Left lung (tissue), 4 donors: ENCODE measurements at regions not wholly inside any gene's neighbourhood (a gene's known extent, or its start where the extent isn't known, plus 50 kb on each side); places are given as distances from the start of the nearest gene placed in this dataset.
A peak's percentile ranks its signal among the peaks of the same experiment; 100 is the strongest.

Source experiments
- ATAC-seq: fragments of 200-7000 bp; cut with Tn5 transposase; one replicate; pipeline ENCODE4 v1.9.1; 2020; ENCODE audit warnings: moderate library complexity
- DNase-seq, 4 donors: peaks; one replicate each; pipeline ENCODE4 v3.0.0-alpha.2; 2013 to 2020
- H3K27ac ChIP-seq, 2 donors: fragments of 200-600 bp; sonication (generic) in 1 of 2; one replicate each; pipeline versions ENCODE4 v1.5.0 to v1.8.0; 2020 to 2021
- H3K27me3 ChIP-seq, 2 donors: fragments of 200-600 bp; sonication (generic) in 1 of 2; one replicate each; pipeline versions ENCODE4 v1.5.0 to v1.8.0; 2020 to 2021
- H3K36me3 ChIP-seq, 2 donors: fragments of 200-600 bp; sonication (generic) in 1 of 2; one replicate each; pipeline versions ENCODE4 v1.5.0 to v1.8.0; 2020 to 2021
- H3K4me1 ChIP-seq, 2 donors: fragments of 200-600 bp; one replicate each; pipeline ENCODE4 v1.8.0; 2021
- H3K4me3 ChIP-seq, 2 donors: fragments of 200-600 bp; sonication (generic) in 1 of 2; one replicate each; pipeline versions ENCODE4 v1.5.0 to v1.8.0; 2020 to 2021; ENCODE audit warnings: mild to moderate bottlenecking in 1 of 2
- H3K9me3 ChIP-seq, 2 donors: fragments of 200-600 bp; sonication (generic) in 1 of 2; one replicate each; pipeline versions ENCODE4 v1.5.0 to v1.8.0; 2020 to 2021
- intact Hi-C, 2 donors: fragments of 100-400 bp; cut with DNase I; formaldehyde crosslinking; loops; one replicate each; pipeline versions ENCODE4 v1.11.2 to v1.14.2; 2022
- TF ChIP-seq, protein P1 (sequence below), 2 donors: fragments of 200-600 bp; sonication (generic) in 1 of 2; IDR thresholded peaks; one replicate each; pipeline versions ENCODE4 v1.5.0 to v1.8.0; 2021; ENCODE audit warnings: antibody characterized with exemption in 2 of 2
- donor health status: DM: no; HTN: yes; CAD: no.
- donor health status: DM: no; HTN: no; CAD: no.

- Histone ChIP-seq H3K4me1 (no peaks in the 10 kb centered on the region), H3K36me3 (no peaks in the 10 kb centered on the region), H3K27ac (no peak overlapping the region), H3K9me3 (no peaks in the 10 kb centered on the region), H3K27me3 (no peaks in the 10 kb centered on the region), H3K4me3 (no peak overlapping the region)
- DNase-seq = no peak
- TF ChIP-seq, protein P1, sequence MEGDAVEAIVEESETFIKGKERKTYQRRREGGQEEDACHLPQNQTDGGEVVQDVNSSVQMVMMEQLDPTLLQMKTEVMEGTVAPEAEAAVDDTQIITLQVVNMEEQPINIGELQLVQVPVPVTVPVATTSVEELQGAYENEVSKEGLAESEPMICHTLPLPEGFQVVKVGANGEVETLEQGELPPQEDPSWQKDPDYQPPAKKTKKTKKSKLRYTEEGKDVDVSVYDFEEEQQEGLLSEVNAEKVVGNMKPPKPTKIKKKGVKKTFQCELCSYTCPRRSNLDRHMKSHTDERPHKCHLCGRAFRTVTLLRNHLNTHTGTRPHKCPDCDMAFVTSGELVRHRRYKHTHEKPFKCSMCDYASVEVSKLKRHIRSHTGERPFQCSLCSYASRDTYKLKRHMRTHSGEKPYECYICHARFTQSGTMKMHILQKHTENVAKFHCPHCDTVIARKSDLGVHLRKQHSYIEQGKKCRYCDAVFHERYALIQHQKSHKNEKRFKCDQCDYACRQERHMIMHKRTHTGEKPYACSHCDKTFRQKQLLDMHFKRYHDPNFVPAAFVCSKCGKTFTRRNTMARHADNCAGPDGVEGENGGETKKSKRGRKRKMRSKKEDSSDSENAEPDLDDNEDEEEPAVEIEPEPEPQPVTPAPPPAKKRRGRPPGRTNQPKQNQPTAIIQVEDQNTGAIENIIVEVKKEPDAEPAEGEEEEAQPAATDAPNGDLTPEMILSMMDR (IDR thresholded peaks at IDR 0.05) = no peak
- intact Hi-C loops = no loop called here
- ATAC-seq = no peak
Observed at GRCh38 chr4:187714957-187715356, 280.6 kb upstream of the ZFP42 start.

DNA sequence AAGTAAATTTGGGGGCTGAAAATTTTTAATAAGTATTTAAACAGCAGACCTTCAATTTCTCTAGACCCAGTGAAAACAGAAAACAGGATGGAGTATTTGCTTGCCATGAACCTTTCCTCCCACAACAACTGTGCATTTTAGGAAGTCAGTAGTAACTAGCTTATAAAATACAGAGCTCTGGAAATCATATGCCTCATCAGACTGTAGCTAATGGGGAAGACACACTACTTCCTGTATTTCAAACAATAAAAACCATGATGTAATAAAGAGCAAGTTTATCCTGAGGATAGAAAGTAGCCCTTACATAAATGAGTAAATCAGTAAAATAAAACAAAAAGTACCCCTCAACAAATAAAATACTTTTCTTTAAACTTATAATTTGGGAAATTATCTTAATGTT, 280.1 kb upstream of the ZFP42 start:
- DNase-seq = no peak
- Histone ChIP-seq H3K9me3 (no peaks in the 10 kb centered on the region), H3K27ac (no peak overlapping the region), H3K4me3 (no peak overlapping the region), H3K4me1 (no peaks in the 10 kb centered on the region), H3K36me3 (no peaks in the 10 kb centered on the region), H3K27me3 (no peaks in the 10 kb centered on the region)
- ATAC-seq = no peak
- TF ChIP-seq, protein P1 (IDR thresholded peaks at IDR 0.05) = no peak
- intact Hi-C loops = no loop called here

DNA sequence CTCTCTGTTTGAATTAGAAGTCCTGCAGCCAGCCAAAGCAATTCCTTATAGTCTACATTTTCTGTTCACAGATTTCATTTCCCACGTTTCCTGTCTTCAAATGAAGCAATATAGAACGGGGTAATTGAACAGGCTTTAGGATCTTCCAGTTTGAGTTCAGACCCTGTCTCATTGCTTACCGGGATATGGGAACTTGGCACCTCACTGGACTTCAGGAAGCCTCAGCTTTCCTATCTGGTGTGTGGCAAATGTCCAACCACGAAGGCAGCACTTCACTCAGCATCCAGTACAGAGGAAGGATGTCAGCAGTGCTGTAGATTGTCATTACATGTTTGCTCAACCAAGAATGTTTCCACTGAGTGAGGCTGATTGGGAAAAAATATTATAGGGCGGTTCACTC, 271.1 kb upstream of the ZFP42 start:
- no peaks in the 10 kb centered on the region for H3K36me3 ChIP-seq
- DNase-seq (peak in 1 of 4 donors; percentile 10), ATAC-seq (no peak)
- H3K9me3 ChIP-seq = peaks cover 0 to 2% of the 10 kb centered on the region in 2 donors
- no peaks in the 10 kb centered on the region for H3K27me3 ChIP-seq
- H3K4me3 ChIP-seq = no peak overlapping the region
- TF ChIP-seq, protein P1 (IDR thresholded peaks at IDR 0.05) = no peak
- H3K4me1 ChIP-seq = no peaks in the 10 kb centered on the region
- no peak overlapping the region for H3K27ac ChIP-seq
- intact Hi-C loops = no loop called here

DNA sequence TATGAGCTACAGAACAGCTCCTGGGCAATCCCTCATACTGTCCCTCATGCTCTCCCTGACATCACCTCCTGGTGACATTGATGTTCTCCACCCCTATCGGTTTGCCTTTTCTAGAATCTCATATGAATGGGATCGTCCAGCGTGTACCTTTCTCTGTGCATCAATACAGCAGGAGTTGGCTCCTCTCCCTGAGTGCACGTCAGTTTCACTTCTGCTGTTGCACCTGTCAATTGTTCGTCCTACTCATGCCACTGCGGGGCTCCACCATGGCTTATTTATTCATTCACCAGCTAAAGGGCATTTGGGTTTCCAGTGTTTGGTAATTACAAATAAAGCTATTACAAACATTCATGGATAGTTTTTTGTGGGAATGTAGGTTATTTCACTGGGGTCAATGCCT, 269.1 kb upstream of the ZFP42 start:
- Histone ChIP-seq H3K4me1 (no peaks in the 10 kb centered on the region), H3K9me3 (peaks cover 0 to 18% of the 10 kb centered on the region in 2 donors), H3K27ac (no peak overlapping the region), H3K36me3 (no peaks in the 10 kb centered on the region), H3K27me3 (no peaks in the 10 kb centered on the region), H3K4me3 (no peak overlapping the region)
- intact Hi-C loops = no loop called here
- no peak for ATAC-seq
- no peak for DNase-seq
- TF ChIP-seq, protein P1 (IDR thresholded peaks at IDR 0.05) = no peak

DNA sequence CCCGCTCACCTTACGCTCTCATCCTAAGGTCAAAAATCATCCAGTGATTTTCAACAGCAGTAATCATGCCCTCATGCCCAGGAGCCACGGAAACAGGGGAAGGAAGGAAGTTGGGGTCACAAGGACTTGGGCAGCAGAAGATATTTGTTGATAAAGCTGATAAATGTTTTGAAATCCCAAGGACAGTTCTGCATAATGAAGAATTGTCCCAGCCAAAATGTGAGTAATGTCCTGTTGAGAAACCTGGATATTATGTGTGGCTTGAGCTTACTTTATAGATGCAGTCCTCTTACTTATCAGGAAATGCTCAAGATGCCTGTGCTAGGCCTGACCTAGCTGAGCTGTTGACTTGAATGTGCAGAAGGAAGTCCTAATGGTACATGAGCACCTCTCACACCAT, 263.0 kb upstream of the ZFP42 start:
- Histone ChIP-seq H3K4me3 (no peak overlapping the region), H3K9me3 (peaks cover 0 to 18% of the 10 kb centered on the region in 2 donors), H3K27ac (no peak overlapping the region), H3K36me3 (no peaks in the 10 kb centered on the region), H3K4me1 (no peaks in the 10 kb centered on the region), H3K27me3 (no peaks in the 10 kb centered on the region)
- intact Hi-C loops = no loop called here
- no peak for ATAC-seq
- DNase-seq = no peak
- TF ChIP-seq, protein P1 (IDR thresholded peaks at IDR 0.05) = no peak
